Left lung (tissue), 4 donors: ENCODE measurements at regions not wholly inside any gene's neighbourhood (a gene's known extent, or its start where the extent isn't known, plus 50 kb on each side); places are given as distances from the start of the nearest gene placed in this dataset.

Source experiments
- ATAC-seq: fragments of 200-7000 bp; cut with Tn5 transposase; one replicate; pipeline ENCODE4 v1.9.1; 2020; ENCODE audit warnings: moderate library complexity
- DNase-seq, 4 donors: peaks; one replicate each; pipeline ENCODE4 v3.0.0-alpha.2; 2013 to 2020
- H3K27ac ChIP-seq, 2 donors: fragments of 200-600 bp; sonication (generic) in 1 of 2; one replicate each; pipeline versions ENCODE4 v1.5.0 to v1.8.0; 2020 to 2021
- H3K27me3 ChIP-seq, 2 donors: fragments of 200-600 bp; sonication (generic) in 1 of 2; one replicate each; pipeline versions ENCODE4 v1.5.0 to v1.8.0; 2020 to 2021
- H3K36me3 ChIP-seq, 2 donors: fragments of 200-600 bp; sonication (generic) in 1 of 2; one replicate each; pipeline versions ENCODE4 v1.5.0 to v1.8.0; 2020 to 2021
- H3K4me1 ChIP-seq, 2 donors: fragments of 200-600 bp; one replicate each; pipeline ENCODE4 v1.8.0; 2021
- H3K4me3 ChIP-seq, 2 donors: fragments of 200-600 bp; sonication (generic) in 1 of 2; one replicate each; pipeline versions ENCODE4 v1.5.0 to v1.8.0; 2020 to 2021; ENCODE audit warnings: mild to moderate bottlenecking in 1 of 2
- H3K9me3 ChIP-seq, 2 donors: fragments of 200-600 bp; sonication (generic) in 1 of 2; one replicate each; pipeline versions ENCODE4 v1.5.0 to v1.8.0; 2020 to 2021
- intact Hi-C, 2 donors: fragments of 100-400 bp; cut with DNase I; formaldehyde crosslinking; loops; one replicate each; pipeline versions ENCODE4 v1.11.2 to v1.14.2; 2022
- TF ChIP-seq, protein P1 (sequence below), 2 donors: fragments of 200-600 bp; sonication (generic) in 1 of 2; IDR thresholded peaks; one replicate each; pipeline versions ENCODE4 v1.5.0 to v1.8.0; 2021; ENCODE audit warnings: antibody characterized with exemption in 2 of 2
- donor health status: DM: no; HTN: yes; CAD: no.
- donor health status: DM: no; HTN: no; CAD: no.

DNA sequence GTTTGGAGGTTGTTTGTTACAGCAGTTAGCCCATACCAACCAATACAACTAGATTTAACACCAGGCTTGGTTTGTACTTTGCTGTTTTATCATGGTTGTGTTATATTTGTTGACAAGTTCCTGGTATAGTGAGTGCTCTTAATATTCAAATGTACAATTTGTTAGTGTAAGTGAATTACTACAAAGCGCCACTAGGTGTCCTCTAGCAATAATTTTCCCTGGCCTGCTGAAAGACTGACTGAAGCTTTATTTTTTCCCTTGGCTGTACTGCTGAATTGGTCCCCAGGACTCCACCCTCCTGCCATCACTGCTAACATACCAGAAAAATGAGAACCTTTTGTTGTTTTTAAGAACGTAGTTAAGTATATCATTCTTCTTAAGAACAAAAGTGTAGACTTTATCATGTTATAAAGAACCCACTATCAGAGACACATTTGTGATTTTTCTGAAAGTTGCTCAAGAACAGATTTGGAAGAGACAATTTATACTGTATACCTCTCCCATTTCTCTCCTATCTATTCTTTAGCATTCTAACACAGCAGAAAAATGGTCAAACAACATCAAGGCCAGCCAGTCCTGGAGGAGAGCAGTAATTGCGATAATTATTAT, 75.3 kb upstream of the FAR2 start:
- Histone ChIP-seq H3K36me3 (no peaks in the 10 kb centered on the region), H3K27ac (no peak overlapping the region), H3K27me3 (no peaks in the 10 kb centered on the region), H3K4me1 (no peaks in the 10 kb centered on the region), H3K4me3 (no peak overlapping the region), H3K9me3 (no peaks in the 10 kb centered on the region)
- TF ChIP-seq, protein P1, sequence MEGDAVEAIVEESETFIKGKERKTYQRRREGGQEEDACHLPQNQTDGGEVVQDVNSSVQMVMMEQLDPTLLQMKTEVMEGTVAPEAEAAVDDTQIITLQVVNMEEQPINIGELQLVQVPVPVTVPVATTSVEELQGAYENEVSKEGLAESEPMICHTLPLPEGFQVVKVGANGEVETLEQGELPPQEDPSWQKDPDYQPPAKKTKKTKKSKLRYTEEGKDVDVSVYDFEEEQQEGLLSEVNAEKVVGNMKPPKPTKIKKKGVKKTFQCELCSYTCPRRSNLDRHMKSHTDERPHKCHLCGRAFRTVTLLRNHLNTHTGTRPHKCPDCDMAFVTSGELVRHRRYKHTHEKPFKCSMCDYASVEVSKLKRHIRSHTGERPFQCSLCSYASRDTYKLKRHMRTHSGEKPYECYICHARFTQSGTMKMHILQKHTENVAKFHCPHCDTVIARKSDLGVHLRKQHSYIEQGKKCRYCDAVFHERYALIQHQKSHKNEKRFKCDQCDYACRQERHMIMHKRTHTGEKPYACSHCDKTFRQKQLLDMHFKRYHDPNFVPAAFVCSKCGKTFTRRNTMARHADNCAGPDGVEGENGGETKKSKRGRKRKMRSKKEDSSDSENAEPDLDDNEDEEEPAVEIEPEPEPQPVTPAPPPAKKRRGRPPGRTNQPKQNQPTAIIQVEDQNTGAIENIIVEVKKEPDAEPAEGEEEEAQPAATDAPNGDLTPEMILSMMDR (IDR thresholded peaks at IDR 0.05): peak; percentile 61
- intact Hi-C loops: no loop called here
- DNase-seq (peak in 2 of 4 donors; percentile 16 to 41), ATAC-seq (peak; percentile 83)

DNA sequence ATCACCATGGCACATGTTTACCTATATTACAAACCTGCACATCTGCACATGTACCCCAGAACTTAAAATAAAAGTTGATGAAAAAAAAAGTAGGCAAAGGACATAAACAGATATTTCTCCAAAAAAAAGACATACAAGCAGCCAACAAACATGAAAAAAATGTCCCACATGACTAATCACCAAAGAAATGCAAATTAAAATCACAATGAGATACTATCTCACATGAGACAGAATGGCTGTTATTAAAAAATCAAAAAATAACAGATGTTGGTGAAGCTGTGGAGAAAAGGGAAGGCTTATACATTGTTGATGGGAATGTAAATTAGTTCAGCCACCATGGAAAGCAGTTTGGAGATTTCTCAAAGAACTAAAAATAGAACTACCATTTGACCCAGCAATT, 68.0 kb upstream of the FAR2 start:
- Histone ChIP-seq H3K27me3 (no peaks in the 10 kb centered on the region), H3K4me3 (no peak overlapping the region), H3K36me3 (no peaks in the 10 kb centered on the region), H3K9me3 (no peaks in the 10 kb centered on the region), H3K4me1 (no peaks in the 10 kb centered on the region), H3K27ac (no peak overlapping the region)
- TF ChIP-seq, protein P1 (IDR thresholded peaks at IDR 0.05): no peak
- DNase-seq (no peak), ATAC-seq (no peak)
- intact Hi-C loops: no loop called here

DNA sequence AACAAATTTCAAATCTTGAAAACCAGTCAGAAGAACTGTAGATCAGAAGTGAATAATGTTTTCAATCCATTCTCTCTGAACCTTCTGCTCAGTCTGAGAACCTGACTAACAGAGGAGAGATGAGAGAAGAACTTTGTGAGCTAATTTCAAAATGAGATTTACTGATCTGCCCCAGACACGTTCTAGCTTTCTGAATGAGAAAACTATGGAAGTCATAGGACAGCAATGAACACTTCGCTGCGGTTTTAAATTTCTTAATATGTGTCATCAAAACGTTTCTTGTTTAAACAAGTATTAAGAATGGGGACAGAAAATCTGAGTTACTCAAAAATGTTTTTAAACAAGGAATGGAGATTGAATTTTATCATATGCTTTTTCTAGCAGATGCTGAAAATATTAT, 66.6 kb upstream of the FAR2 start:
- no peak overlapping the region for H3K27ac ChIP-seq
- intact Hi-C loops: no loop called here
- DNase-seq: no peak
- TF ChIP-seq, protein P1 (IDR thresholded peaks at IDR 0.05): no peak
- no peaks in the 10 kb centered on the region for H3K27me3 ChIP-seq
- no peaks in the 10 kb centered on the region for H3K4me1 ChIP-seq
- no peak for ATAC-seq
- no peaks in the 10 kb centered on the region for H3K36me3 ChIP-seq
- H3K9me3 ChIP-seq: no peaks in the 10 kb centered on the region
- no peak overlapping the region for H3K4me3 ChIP-seq

DNA sequence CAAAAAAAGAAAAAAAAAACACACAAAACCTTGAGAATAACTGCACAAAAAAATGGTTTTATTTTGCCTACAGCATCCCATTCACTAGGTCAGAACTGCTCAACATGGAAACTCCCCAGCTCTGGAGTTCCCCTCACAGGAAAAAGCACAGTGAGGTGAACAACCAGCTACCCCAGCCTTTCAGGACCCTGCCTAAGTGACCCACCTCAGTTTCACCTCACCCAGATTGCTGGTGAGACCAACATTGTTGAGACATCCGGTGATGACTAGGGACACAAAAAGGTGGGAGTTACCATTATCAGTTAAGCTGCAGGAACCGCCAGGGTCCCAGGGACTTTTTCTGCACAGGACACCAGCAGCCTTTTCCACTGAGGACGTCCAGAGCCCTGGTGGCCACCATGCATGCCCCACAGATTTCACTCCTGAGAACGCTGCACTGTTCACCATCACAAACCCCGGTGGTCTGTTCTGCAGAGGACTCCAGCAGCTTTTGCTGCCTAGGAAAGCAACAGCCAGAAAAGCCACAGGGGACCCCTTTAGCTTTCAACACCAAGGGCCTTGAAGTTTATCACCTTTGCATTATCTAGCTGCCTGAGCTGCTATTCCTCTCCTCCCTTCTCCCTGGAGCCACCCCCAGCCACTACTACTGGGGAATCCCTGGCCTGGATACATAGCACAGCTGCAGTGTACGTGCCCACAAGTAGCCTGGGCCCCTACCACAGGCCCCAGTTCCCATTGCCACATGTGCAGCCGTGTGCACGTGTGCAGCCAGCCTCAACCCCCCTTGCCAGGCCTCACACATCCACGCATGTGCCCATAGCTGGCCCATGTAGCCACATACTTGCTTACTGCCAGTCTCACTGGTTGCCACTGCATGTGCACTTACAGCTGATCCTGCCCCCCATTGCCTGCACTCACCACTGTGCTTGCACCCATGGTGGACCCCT, 62.5 kb upstream of the FAR2 start:
- intact Hi-C loops: loop anchor here in 1 of 2 donors (5.0 kb wide), 1 partner anchor 231 kb away; no protein-coding TSS in a partner anchor

More for the DNA sequence above, 62.5 kb upstream of the FAR2 start:
- Histone ChIP-seq H3K4me1 (no peaks in the 10 kb centered on the region), H3K27ac (no peak overlapping the region), H3K36me3 (no peaks in the 10 kb centered on the region), H3K4me3 (no peak overlapping the region), H3K9me3 (no peaks in the 10 kb centered on the region), H3K27me3 (no peaks in the 10 kb centered on the region)
- ATAC-seq (no peak), DNase-seq (peak in 1 of 4 donors; percentile 30)
- TF ChIP-seq, protein P1 (IDR thresholded peaks at IDR 0.05): no peak
